DOHH2 (cell line): ENCODE measurements at regions not wholly inside any gene's neighbourhood (a gene's known extent, or its start where the extent isn't known, plus 50 kb on each side); places are given as distances from the start of the nearest gene placed in this dataset.

Source experiments
- H3F3A ChIP-seq: fragments of 200-600 bp; sonication (generic), shearing (Covaris generic); 2 replicates; pipeline ENCODE4 v1.6.0; 2016; ENCODE audit warnings: antibody characterized with exemption, mild to moderate bottlenecking; ENCODE audit not compliant: control insufficient read depth, insufficient read depth
- H3K27ac ChIP-seq: fragments of 200-600 bp; sonication (generic); 2 replicates; pipeline ENCODE4 v1.5.1; 2014; ENCODE audit warnings: low read depth, mild to moderate bottlenecking, low read length, moderate library complexity
- H3K27me3 ChIP-seq: fragments of 200-600 bp; sonication (generic); 2 replicates; pipeline ENCODE4 v1.6.1; 2014; ENCODE audit warnings: mild to moderate bottlenecking, low read length, mixed read lengths; ENCODE audit not compliant: control insufficient read depth
- H3K36me3 ChIP-seq: fragments of 200-600 bp; sonication (generic); 2 replicates; pipeline ENCODE4 v1.6.1; 2014; ENCODE audit warnings: mild to moderate bottlenecking, low read length, moderate library complexity, mixed read lengths; ENCODE audit not compliant: control insufficient read depth
- H3K4me1 ChIP-seq: fragments of 200-600 bp; sonication (generic); 2 replicates; pipeline ENCODE4 v1.6.1; 2014; ENCODE audit warnings: mild to moderate bottlenecking, low read length, mixed read lengths; ENCODE audit not compliant: control insufficient read depth
- H3K4me2 ChIP-seq: fragments of 200-600 bp; sonication (generic); 2 replicates; pipeline ENCODE4 v1.6.0; 2014; ENCODE audit warnings: mild to moderate bottlenecking, low read length, moderate library complexity
- H3K4me3 ChIP-seq: fragments of 200-600 bp; sonication (generic); 2 replicates; pipeline ENCODE4 v1.5.1; 2014; ENCODE audit warnings: mild to moderate bottlenecking, low read length, mixed read lengths
- H3K79me2 ChIP-seq: fragments of 200-600 bp; sonication (generic); 2 replicates; pipeline ENCODE4 v1.6.1; 2014; ENCODE audit warnings: mild to moderate bottlenecking, low read length, mixed read lengths; ENCODE audit not compliant: control insufficient read depth
- H3K9me2 ChIP-seq: fragments of 200-600 bp; sonication (generic); replicated peaks from 2 replicates; pipeline ENCODE4 v1.6.1; 2014; ENCODE audit warnings: mild to moderate bottlenecking, low read length, mixed read lengths; ENCODE audit not compliant: control insufficient read depth
- H3K9me3 ChIP-seq: fragments of 200-600 bp; sonication (generic); 2 replicates; pipeline ENCODE4 v1.6.1; 2014; ENCODE audit warnings: antibody characterized with exemption, low read length, mixed read lengths; ENCODE audit not compliant: control insufficient read depth, insufficient read depth
- H4K20me1 ChIP-seq: fragments of 200-600 bp; sonication (generic); 2 replicates; pipeline ENCODE4 v1.6.0; 2014; ENCODE audit warnings: low read depth, mild to moderate bottlenecking, antibody characterized with exemption, low read length, moderate library complexity; ENCODE audit not compliant: control insufficient read depth, insufficient read depth
- CTCF ChIP-seq: fragments of 200-600 bp; sonication (generic); IDR thresholded peaks from one replicate; pipeline ENCODE4 v1.5.1; 2014; ENCODE audit warnings: antibody characterized with exemption, mild to moderate bottlenecking, low read depth, low read length; ENCODE audit not compliant: poor library complexity, severe bottlenecking
- EZH2phosphoT487 ChIP-seq: fragments of 200-600 bp; sonication (generic); IDR thresholded peaks from 2 replicates; pipeline ENCODE4 v1.6.1; 2017; ENCODE audit warnings: borderline replicate concordance, mild to moderate bottlenecking, antibody characterized with exemption, low read length, moderate library complexity, mixed read lengths

- no peak overlapping the region for H3K4me3 ChIP-seq
- no peaks in the 10 kb centered on the region for H3K79me2 ChIP-seq
- H4K20me1 ChIP-seq = no peaks in the 10 kb centered on the region
- H3K36me3 ChIP-seq = no peaks in the 10 kb centered on the region
- H3K27ac ChIP-seq = no peak overlapping the region
- H3K9me2 ChIP-seq = no peaks in the 10 kb centered on the region
- H3K9me3 ChIP-seq = no peaks in the 10 kb centered on the region
- H3K27me3 ChIP-seq = no peaks in the 10 kb centered on the region
- no peaks in the 10 kb centered on the region for H3F3A ChIP-seq
- no peaks in the 10 kb centered on the region for H3K4me1 ChIP-seq
- no peak overlapping the region for H3K4me2 ChIP-seq
- no peak for TF ChIP-seq CTCF
- TF ChIP-seq EZH2phosphoT487 = no peak
Observed at GRCh38 chr7:114138587-114138986, 219.8 kb upstream of the PPP1R3A start.

- H3K9me3 ChIP-seq = no peaks in the 10 kb centered on the region
- no peak for TF ChIP-seq CTCF
- TF ChIP-seq EZH2phosphoT487 = no peak
- no peak overlapping the region for H3K27ac ChIP-seq
- no peaks in the 10 kb centered on the region for H3F3A ChIP-seq
- H3K36me3 ChIP-seq = no peaks in the 10 kb centered on the region
- no peaks in the 10 kb centered on the region for H3K4me1 ChIP-seq
- no peaks in the 10 kb centered on the region for H3K9me2 ChIP-seq
- no peak overlapping the region for H3K4me3 ChIP-seq
- no peaks in the 10 kb centered on the region for H4K20me1 ChIP-seq
- no peaks in the 10 kb centered on the region for H3K79me2 ChIP-seq
- H3K27me3 ChIP-seq = no peaks in the 10 kb centered on the region
- H3K4me2 ChIP-seq = no peak overlapping the region
Observed at GRCh38 chr7:114133717-114134116, 214.9 kb upstream of the PPP1R3A start.

GRCh38 chr7:114130866-114131265, 212.1 kb upstream of the PPP1R3A start:
- H3K9me2 ChIP-seq = no peaks in the 10 kb centered on the region
- no peaks in the 10 kb centered on the region for H3K36me3 ChIP-seq
- no peak overlapping the region for H3K4me3 ChIP-seq
- H4K20me1 ChIP-seq = no peaks in the 10 kb centered on the region
- no peaks in the 10 kb centered on the region for H3K9me3 ChIP-seq
- H3K4me1 ChIP-seq = no peaks in the 10 kb centered on the region
- TF ChIP-seq EZH2phosphoT487 (no peak), CTCF (no peak)
- no peak overlapping the region for H3K4me2 ChIP-seq
- no peaks in the 10 kb centered on the region for H3K27me3 ChIP-seq
- no peaks in the 10 kb centered on the region for H3F3A ChIP-seq
- no peaks in the 10 kb centered on the region for H3K79me2 ChIP-seq
- no peak overlapping the region for H3K27ac ChIP-seq

- Histone ChIP-seq H3K4me2 (no peak overlapping the region), H3F3A (no peaks in the 10 kb centered on the region), H3K4me3 (no peak overlapping the region), H3K27me3 (no peaks in the 10 kb centered on the region), H4K20me1 (no peaks in the 10 kb centered on the region), H3K36me3 (no peaks in the 10 kb centered on the region), H3K27ac (no peak overlapping the region), H3K79me2 (no peaks in the 10 kb centered on the region), H3K4me1 (no peaks in the 10 kb centered on the region), H3K9me2 (no peaks in the 10 kb centered on the region), H3K9me3 (no peaks in the 10 kb centered on the region)
- TF ChIP-seq CTCF = no peak
- TF ChIP-seq EZH2phosphoT487 = no peak
Observed at GRCh38 chr7:114128880-114129279, 210.1 kb upstream of the PPP1R3A start.
